HepG2 (cell line): ENCODE measurements at regions not wholly inside any gene's neighbourhood (a gene's known extent, or its start where the extent isn't known, plus 50 kb on each side); places are given as distances from the start of the nearest gene placed in this dataset.

ENCODE experiments used
- BRD4 ChIP-seq: sonication (generic); formaldehyde crosslinking; IDR thresholded peaks from 2 replicates; pipeline ENCODE4 v1.4.0; 2020; ENCODE audit warnings: missing genetic modification reagents
- CAMTA2 ChIP-seq: sonication (generic); formaldehyde crosslinking; IDR thresholded peaks from 2 replicates; pipeline ENCODE4 v1.4.0; 2020; ENCODE audit warnings: mild to moderate bottlenecking, missing genetic modification reagents, borderline replicate concordance
- CEBPB ChIP-seq: IDR thresholded peaks from 2 replicates; pipeline ENCODE4 v1.6.1; 2011; ENCODE audit warnings: low read depth, low read length, improper control_type of control experiment, borderline replicate concordance
- CREB3 ChIP-seq: sonication (generic); formaldehyde crosslinking; IDR thresholded peaks from 2 replicates; pipeline ENCODE4 v1.5.0; 2020; ENCODE audit warnings: missing genetic modification reagents
- DNMT1 ChIP-seq: sonication (generic); formaldehyde crosslinking; IDR thresholded peaks from 2 replicates; pipeline ENCODE4 v1.5.1; 2020; ENCODE audit warnings: mild to moderate bottlenecking, missing genetic modification reagents
- HMG20A ChIP-seq: IDR thresholded peaks from 2 replicates; pipeline ENCODE4 v1.6.1; 2016; ENCODE audit warnings: borderline replicate concordance
- KLF6 ChIP-seq: IDR thresholded peaks from 2 replicates; pipeline ENCODE4 v1.8.0; 2016; ENCODE audit warnings: missing biosample characterization, missing genetic modification reagents
- MBD4 ChIP-seq: IDR thresholded peaks from 2 replicates; pipeline ENCODE4 v1.6.1; 2012; ENCODE audit warnings: low read length, inconsistent platforms, borderline replicate concordance
- MIER2 ChIP-seq: IDR thresholded peaks from 2 replicates; pipeline ENCODE4 v1.6.1; 2016; ENCODE audit warnings: missing biosample characterization, missing genetic modification reagents
- NR2F2 ChIP-seq: IDR thresholded peaks from 2 replicates; pipeline ENCODE4 v1.6.1; 2012; ENCODE audit warnings: low read depth, inconsistent platforms, borderline replicate concordance
- POGK ChIP-seq: sonication (generic); formaldehyde crosslinking; conservative IDR thresholded peaks from 2 replicates; pipeline ENCODE4 v1.8.0; 2022; ENCODE audit warnings: mild to moderate bottlenecking, moderate library complexity, missing genetic modification reagents
- PPARG ChIP-seq: conservative IDR thresholded peaks from 2 replicates; pipeline ENCODE4 v1.6.1; 2016; ENCODE audit warnings: missing biosample characterization, missing genetic modification reagents
- RARA ChIP-seq: IDR thresholded peaks from 2 replicates; pipeline ENCODE4 v1.6.1; 2016; ENCODE audit warnings: missing genetic modification reagents, missing compliant biosample characterization
- REL ChIP-seq: sonication (generic); formaldehyde crosslinking; conservative IDR thresholded peaks from 2 replicates; pipeline ENCODE4 v1.8.0; 2022; ENCODE audit warnings: mild to moderate bottlenecking, missing genetic modification reagents, moderate library complexity
- RNF2 ChIP-seq: fragments of 450-650 bp; conservative IDR thresholded peaks from 2 replicates; pipeline ENCODE4 v1.6.1; 2016; ENCODE audit warnings: low read depth
- SMAD1 ChIP-seq: sonication (generic); formaldehyde crosslinking; IDR thresholded peaks from 2 replicates; pipeline ENCODE4 v1.4.0; 2020; ENCODE audit warnings: missing genetic modification reagents, low read depth, mild to moderate bottlenecking, borderline replicate concordance
- U2AF2 ChIP-seq: fragments of 200-400 bp; formaldehyde crosslinking; IDR thresholded peaks from 2 replicates; pipeline ENCODE4 v1.6.1; 2017; ENCODE audit warnings: low read depth, mild to moderate bottlenecking, low read length
- YY1 ChIP-seq: IDR thresholded peaks from 2 replicates; pipeline ENCODE4 v1.6.1; 2011; ENCODE audit warnings: low read length, low read depth, moderate library complexity, mild to moderate bottlenecking; ENCODE audit not compliant: insufficient read depth, insufficient replicate concordance
- ZC3H13 ChIP-seq: sonication (generic); formaldehyde crosslinking; IDR thresholded peaks from 2 replicates; pipeline ENCODE4 v1.8.1; 2023; ENCODE audit warnings: mild to moderate bottlenecking, missing genetic modification reagents, moderate library complexity
- ZMAT3 ChIP-seq: sonication (generic); formaldehyde crosslinking; conservative IDR thresholded peaks from 2 replicates; pipeline ENCODE4 v1.7.0; 2021; ENCODE audit warnings: missing genetic modification reagents
- ZNF256 ChIP-seq: sonication (generic); formaldehyde crosslinking; conservative IDR thresholded peaks from 2 replicates; pipeline ENCODE4 v1.4.0; 2020; ENCODE audit warnings: missing genetic modification reagents
- ZNF678 ChIP-seq: sonication (generic); formaldehyde crosslinking; IDR thresholded peaks from 2 replicates; pipeline ENCODE4 v1.4.0; 2020; ENCODE audit warnings: mild to moderate bottlenecking, missing genetic modification reagents
- ZNF687 ChIP-seq: sonication (generic); formaldehyde crosslinking; IDR thresholded peaks from 2 replicates; pipeline ENCODE4 v1.5.1; 2020; ENCODE audit warnings: mild to moderate bottlenecking, missing genetic modification reagents, moderate library complexity
- ZNF766 ChIP-seq: sonication (generic); formaldehyde crosslinking; IDR thresholded peaks from 2 replicates; pipeline ENCODE4 v1.5.0; 2020; ENCODE audit warnings: missing genetic modification reagents, borderline replicate concordance
- ZNF883 ChIP-seq: sonication (generic); formaldehyde crosslinking; IDR thresholded peaks from 2 replicates; pipeline ENCODE4 v1.5.1; 2020; ENCODE audit warnings: mild to moderate bottlenecking, missing genetic modification reagents; ENCODE audit errors: not compliant biosample characterization
- ZZZ3 ChIP-seq: sonication (generic); formaldehyde crosslinking; IDR thresholded peaks from 2 replicates; pipeline ENCODE4 v1.4.0; 2020; ENCODE audit warnings: missing genetic modification reagents, mild to moderate bottlenecking, borderline replicate concordance

DNA sequence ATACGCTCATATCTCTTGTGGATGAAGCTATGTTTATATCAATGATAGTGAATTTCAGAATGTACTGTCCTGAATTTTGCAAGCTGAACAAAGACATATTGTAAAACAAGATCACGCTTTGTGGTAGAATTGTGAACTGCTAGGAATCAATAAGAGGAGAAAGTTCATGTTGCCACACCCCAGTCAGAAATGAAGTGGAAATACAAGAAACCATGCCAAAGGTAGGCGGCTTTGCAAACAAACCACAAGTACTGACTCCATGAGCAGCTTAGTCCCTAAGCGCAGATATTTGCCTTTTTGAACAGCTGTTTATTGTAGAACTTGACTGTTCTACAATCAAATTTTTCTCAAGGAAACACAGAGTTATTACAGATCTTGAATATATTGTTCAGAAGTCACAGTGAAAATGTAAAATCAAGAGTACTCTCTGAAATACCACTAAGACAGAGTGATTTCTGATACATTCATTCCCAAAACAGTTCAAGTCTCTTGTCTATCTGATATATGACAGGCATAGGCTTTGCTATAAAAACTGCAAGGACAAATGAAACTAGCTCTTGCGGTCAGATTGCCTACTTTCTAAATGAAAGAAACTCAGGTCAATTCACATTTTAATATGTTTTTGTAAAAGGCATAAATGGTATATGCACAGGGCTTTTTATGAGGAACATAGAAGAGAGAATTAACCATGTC, 120.9 kb upstream of the CDH19 start (continued):
- TF ChIP-seq ZNF687 (CRISPR knock-in tag), result no peak
- no peak for TF ChIP-seq ZNF256 (CRISPR knock-in tag)
- peak; percentile 90 for TF ChIP-seq CEBPB
- no peak for TF ChIP-seq NR2F2
- TF ChIP-seq RNF2, result no peak
- no peak for TF ChIP-seq ZNF678
- TF ChIP-seq CAMTA2 (CRISPR knock-in tag), result no peak
- TF ChIP-seq RARA (CRISPR knock-in tag), result no peak
- TF ChIP-seq DNMT1 (CRISPR knock-in tag), result no peak
- TF ChIP-seq HMG20A (CRISPR knock-in tag), result peak; percentile 58
- TF ChIP-seq BRD4 (CRISPR knock-in tag), result no peak
- peak; percentile 99 for TF ChIP-seq ZNF766 (CRISPR knock-in tag)
- no peak for TF ChIP-seq YY1
- no peak for TF ChIP-seq MBD4
- no peak for TF ChIP-seq ZMAT3 (CRISPR knock-in tag)
- TF ChIP-seq KLF6 (CRISPR knock-in tag), result no peak
- peak; percentile 31; the same call in 1 of the 2 replicates for TF ChIP-seq MIER2
- no peak for TF ChIP-seq ZNF883 (CRISPR knock-in tag)
- TF ChIP-seq U2AF2, result no peak
- TF ChIP-seq REL (CRISPR knock-in tag), result no peak
- TF ChIP-seq SMAD1 (CRISPR knock-in tag), result no peak
- TF ChIP-seq ZC3H13 (CRISPR knock-in tag), result no peak
- no peak for TF ChIP-seq CREB3 (CRISPR knock-in tag)
- peak; percentile 98 for TF ChIP-seq PPARG
- TF ChIP-seq POGK (CRISPR knock-in tag), result 0 out of 2 replicates have a peak, but pooled peaks have one; percentile 34
- TF ChIP-seq ZZZ3 (CRISPR knock-in tag), result no peak
